Osteocyte (in vitro differentiated cells): ENCODE measurements at regions not wholly inside any gene's neighbourhood (a gene's known extent, or its start where the extent isn't known, plus 50 kb on each side); places are given as distances from the start of the nearest gene placed in this dataset.

ENCODE experiments used
- DNase-seq: peaks from one replicate; pipeline ENCODE4 v3.0.0; 2021; ENCODE audit warnings: mixed read lengths; ENCODE audit not compliant: unreplicated experiment; ENCODE audit errors: extremely low spot score
- H3K27ac Mint-ChIP-seq: one replicate; pipeline ENCODE4 v1.8.0; 2021; ENCODE audit warnings: mild to moderate bottlenecking, mixed read lengths; ENCODE audit not compliant: unreplicated experiment
- H3K27me3 Mint-ChIP-seq: one replicate; pipeline ENCODE4 v1.8.0; 2021; ENCODE audit warnings: mixed read lengths; ENCODE audit not compliant: unreplicated experiment
- H3K36me3 Mint-ChIP-seq: one replicate; pipeline ENCODE4 v1.8.0; 2021; ENCODE audit warnings: mixed read lengths; ENCODE audit not compliant: unreplicated experiment
- H3K4me1 Mint-ChIP-seq: one replicate; pipeline ENCODE4 v1.8.0; 2021; ENCODE audit warnings: mixed read lengths; ENCODE audit not compliant: unreplicated experiment
- H3K4me3 Mint-ChIP-seq: one replicate; pipeline ENCODE4 v1.8.0; 2021; ENCODE audit warnings: mild to moderate bottlenecking, moderate library complexity, mixed read lengths; ENCODE audit not compliant: unreplicated experiment
- H3K9me3 Mint-ChIP-seq: one replicate; pipeline ENCODE4 v1.8.0; 2021; ENCODE audit warnings: mixed read lengths; ENCODE audit not compliant: unreplicated experiment
- TF ChIP-seq, protein P1 (sequence below): fragments of 200-600 bp; sonication (generic); IDR thresholded peaks from 2 replicates; pipeline ENCODE4 v1.5.0; 2021; ENCODE audit warnings: antibody characterized with exemption, mild to moderate bottlenecking, moderate library complexity

DNA sequence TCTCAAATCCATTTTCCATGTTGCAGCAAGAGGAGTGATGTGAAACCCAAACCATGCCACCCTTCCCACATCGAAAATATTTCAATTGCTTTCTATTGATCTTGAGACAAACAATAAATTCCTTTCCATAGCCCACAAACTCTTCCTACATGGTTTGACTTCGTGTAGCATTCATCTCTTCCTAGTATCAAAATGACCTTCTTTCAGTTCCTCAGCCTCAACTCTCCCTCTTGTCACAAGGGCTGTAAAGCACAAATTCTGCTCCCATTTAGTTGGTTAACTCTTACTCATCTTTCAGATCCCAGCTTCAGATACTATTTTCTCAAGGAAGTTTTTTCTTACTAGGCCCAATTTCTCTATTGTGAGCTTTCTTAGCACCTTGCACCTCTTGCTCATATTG lies 99.0 kb downstream of the ZNF281 start:
- H3K27ac Mint-ChIP-seq: no peak overlapping the region
- H3K4me3 Mint-ChIP-seq: no peak overlapping the region
- TF ChIP-seq, protein P1, sequence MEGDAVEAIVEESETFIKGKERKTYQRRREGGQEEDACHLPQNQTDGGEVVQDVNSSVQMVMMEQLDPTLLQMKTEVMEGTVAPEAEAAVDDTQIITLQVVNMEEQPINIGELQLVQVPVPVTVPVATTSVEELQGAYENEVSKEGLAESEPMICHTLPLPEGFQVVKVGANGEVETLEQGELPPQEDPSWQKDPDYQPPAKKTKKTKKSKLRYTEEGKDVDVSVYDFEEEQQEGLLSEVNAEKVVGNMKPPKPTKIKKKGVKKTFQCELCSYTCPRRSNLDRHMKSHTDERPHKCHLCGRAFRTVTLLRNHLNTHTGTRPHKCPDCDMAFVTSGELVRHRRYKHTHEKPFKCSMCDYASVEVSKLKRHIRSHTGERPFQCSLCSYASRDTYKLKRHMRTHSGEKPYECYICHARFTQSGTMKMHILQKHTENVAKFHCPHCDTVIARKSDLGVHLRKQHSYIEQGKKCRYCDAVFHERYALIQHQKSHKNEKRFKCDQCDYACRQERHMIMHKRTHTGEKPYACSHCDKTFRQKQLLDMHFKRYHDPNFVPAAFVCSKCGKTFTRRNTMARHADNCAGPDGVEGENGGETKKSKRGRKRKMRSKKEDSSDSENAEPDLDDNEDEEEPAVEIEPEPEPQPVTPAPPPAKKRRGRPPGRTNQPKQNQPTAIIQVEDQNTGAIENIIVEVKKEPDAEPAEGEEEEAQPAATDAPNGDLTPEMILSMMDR: no peak
- H3K9me3 Mint-ChIP-seq: no peaks in the 10 kb centered on the region
- no peak for DNase-seq
- H3K4me1 Mint-ChIP-seq: peaks cover 16% of the 10 kb centered on the region
- H3K36me3 Mint-ChIP-seq: no peaks in the 10 kb centered on the region
- H3K27me3 Mint-ChIP-seq: no peaks in the 10 kb centered on the region

DNA sequence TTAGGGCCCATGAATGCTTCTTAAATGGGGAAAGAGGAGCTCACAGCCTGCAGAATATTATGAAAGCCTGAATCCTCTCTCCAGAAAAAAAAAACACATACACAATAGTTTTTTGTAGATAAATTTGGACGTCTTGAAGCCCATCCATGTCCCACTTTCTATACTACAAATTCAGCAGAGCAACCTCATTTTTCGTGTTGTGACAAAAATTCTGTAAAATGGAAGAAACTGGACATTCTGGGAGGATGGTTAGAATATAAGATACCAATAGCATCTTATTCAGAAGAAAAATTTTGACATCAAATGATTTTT lies 102.1 kb downstream of the ZNF281 start:
- Mint-ChIP-seq H3K9me3 (no peaks in the 10 kb centered on the region), H3K36me3 (no peaks in the 10 kb centered on the region), H3K4me3 (no peak overlapping the region), H3K27ac (no peak overlapping the region), H3K27me3 (peaks cover 5% of the 10 kb centered on the region), H3K4me1 (peaks cover 6% of the 10 kb centered on the region)
- no peak for DNase-seq
- TF ChIP-seq, protein P1: no peak

DNA sequence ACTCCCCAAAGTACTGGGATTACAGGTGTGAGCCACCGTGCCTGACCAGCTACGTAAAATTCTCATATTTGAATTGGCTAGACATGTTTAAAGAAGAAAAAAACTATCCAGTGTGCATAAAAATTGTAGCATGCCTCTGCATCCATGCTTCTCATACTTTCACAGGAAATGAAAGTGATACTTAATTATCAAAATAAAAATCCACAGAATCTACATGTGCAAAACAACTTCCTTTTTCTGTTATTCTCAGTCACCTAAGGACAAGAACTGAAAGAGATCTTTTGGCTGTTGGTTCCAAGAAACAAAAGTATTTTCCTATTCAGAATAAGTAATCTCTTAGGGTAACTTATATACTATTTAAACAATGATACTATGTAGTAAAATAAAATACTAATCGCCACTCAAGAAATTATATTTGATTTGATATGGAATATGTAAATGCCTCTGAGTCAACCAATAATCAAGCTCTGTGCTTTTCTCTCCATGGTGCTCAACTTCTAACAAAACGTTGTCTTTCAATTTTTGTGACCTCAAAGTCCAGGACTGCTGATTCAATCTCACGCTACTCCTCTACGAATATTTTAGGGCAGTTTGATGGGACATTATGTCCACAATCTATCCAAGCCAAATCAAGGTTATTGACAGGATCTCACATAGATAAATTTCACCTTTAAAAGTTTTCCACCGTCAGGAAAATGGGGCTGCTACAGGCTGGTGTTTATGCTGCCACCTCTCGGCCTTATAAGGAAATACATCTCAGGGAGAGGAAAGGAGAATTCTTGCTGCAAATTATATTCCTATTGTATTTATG lies 102.7 kb downstream of the ZNF281 start:
- Mint-ChIP-seq H3K36me3 (no peaks in the 10 kb centered on the region), H3K4me1 (peaks cover 9% of the 10 kb centered on the region), H3K27me3 (peaks cover 7% of the 10 kb centered on the region), H3K27ac (no peak overlapping the region), H3K4me3 (no peak overlapping the region), H3K9me3 (no peaks in the 10 kb centered on the region)
- DNase-seq: no peak
- TF ChIP-seq, protein P1: peak; percentile 84

DNA sequence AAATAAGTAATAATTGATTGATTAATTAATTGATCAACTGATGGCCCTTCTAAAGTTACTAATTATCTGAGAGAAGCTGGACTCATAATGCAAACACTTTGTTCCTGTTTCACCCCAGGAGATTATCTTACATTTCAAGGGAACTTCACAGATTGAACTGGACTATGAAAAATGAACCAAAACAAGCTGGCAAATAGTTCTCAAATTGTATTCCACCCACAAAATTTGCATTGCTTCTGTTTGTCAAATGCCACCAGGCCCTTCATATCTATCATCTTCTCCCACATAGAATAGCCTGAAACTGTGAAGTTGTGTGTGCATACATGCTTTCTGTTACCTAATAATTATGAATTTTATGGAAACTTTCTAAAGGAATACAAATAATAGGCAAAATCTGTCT lies 104.0 kb downstream of the ZNF281 start:
- Mint-ChIP-seq H3K36me3 (no peaks in the 10 kb centered on the region), H3K9me3 (no peaks in the 10 kb centered on the region), H3K27me3 (peaks cover 9% of the 10 kb centered on the region), H3K4me3 (no peak overlapping the region), H3K4me1 (peaks cover 14% of the 10 kb centered on the region), H3K27ac (no peak overlapping the region)
- TF ChIP-seq, protein P1: no peak
- no peak for DNase-seq

DNA sequence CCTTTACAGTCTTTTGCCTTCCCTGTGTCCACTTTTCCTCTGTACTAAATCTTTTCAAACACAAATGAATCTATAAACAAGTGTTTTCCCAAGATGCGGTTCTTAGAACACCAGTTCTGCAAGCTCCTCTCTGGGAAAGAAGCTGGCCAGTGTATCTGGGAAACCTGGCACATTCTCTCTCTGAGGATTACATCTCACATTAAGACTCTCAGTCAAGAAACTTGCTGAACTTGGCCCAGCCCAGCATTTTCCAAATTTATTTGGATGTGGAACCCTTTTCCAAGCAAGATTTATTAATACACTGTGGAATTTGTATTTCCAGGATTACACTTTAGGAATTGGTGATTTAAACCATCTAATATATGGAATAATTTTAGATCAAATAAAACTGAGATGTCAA lies 105.7 kb downstream of the ZNF281 start:
- no peak overlapping the region for H3K4me3 Mint-ChIP-seq
- H3K4me1 Mint-ChIP-seq: peaks cover 14% of the 10 kb centered on the region
- TF ChIP-seq, protein P1: no peak
- no peaks in the 10 kb centered on the region for H3K9me3 Mint-ChIP-seq
- DNase-seq: no peak
- peaks cover 16% of the 10 kb centered on the region for H3K27me3 Mint-ChIP-seq
- H3K36me3 Mint-ChIP-seq: no peaks in the 10 kb centered on the region
- no peak overlapping the region for H3K27ac Mint-ChIP-seq
